ENCODE measurements at regions not wholly inside any gene's neighbourhood (a gene's known extent, or its start where the extent isn't known, plus 50 kb on each side); places are given as distances from the start of the nearest gene placed in this dataset.

- no peak for TF ChIP-seq CTCF (IDR thresholded peaks at IDR 0.05; ENCODE audit: borderline replicate concordance, extremely low read depth, low read length, poor library complexity, severe bottlenecking)
- TF ChIP-seq EZH2 (IDR thresholded peaks at IDR 0.05; ENCODE audit: borderline replicate concordance, low read depth, low read length, severe bottlenecking) = no peak
Measured at GRCh38 chr2:105490956-105491355, 92.1 kb upstream of the FHL2 start.
